ENCODE measurements at regions not wholly inside any gene's neighbourhood (a gene's known extent, or its start where the extent isn't known, plus 50 kb on each side); places are given as distances from the start of the nearest gene placed in this dataset.

DNA sequence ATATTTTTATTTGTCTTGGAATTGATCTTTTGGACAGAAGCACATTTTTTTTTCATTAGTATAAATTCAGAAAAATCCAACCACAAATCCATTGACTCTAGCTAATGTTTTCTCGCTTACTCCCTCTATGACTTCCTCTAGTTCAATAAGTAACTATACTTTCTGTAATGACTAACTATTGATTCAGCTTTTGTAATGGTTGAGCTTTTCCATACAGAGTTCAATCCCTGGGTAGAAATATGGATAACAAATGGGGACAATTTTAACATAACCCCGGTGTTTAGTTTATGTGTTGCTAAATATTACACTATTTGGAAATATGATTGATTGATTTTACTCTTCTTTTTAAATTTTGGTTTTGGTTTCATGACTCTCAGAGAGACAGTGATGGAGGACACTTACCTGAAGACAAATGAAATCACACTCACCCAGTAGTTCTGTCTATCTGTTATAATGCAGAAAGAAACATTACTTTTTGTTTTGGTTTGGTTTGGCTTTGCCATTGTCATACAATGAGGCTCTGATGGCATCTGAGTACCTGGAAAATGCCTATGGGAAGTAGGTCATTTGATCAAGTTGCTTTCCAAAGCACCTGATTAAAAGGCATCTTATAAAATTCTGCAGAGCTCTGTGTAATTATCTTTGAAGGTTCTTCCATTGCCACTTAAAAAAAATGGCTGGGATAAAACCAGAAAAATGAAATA is 309.7 kb upstream of the MPDZ start:
- Mint-ChIP-seq H3K27me3 (ENCODE audit: insufficient read depth, low read depth) (peaks cover 2% of the 10 kb centered on the region), H3K4me1 (peaks cover 20% of the 10 kb centered on the region), H3K4me3 (no peak overlapping the region), H3K9me3 (peaks cover 13% of the 10 kb centered on the region), H3K36me3 (peaks cover 3% of the 10 kb centered on the region), H3K27ac (no peak overlapping the region)
- Histone ChIP-seq H2AFZ (replicated peaks) (no peak overlapping the region), H3K79me2 (ENCODE audit: low read depth) (no peaks in the 10 kb centered on the region), H3F3A (ENCODE audit: low read depth) (no peaks in the 10 kb centered on the region), H3K4me2 (no peak overlapping the region), H3K36me3 (no peaks in the 10 kb centered on the region), H3K9me3 (ENCODE audit: low read depth) (no peaks in the 10 kb centered on the region), H3K27ac (no peak overlapping the region), H3K9ac (no peak overlapping the region), H3K27me3 (no peaks in the 10 kb centered on the region), H3K4me3 (no peak overlapping the region), H3K4me1 (peaks cover 8% of the 10 kb centered on the region), H4K20me1 (ENCODE audit: low read depth) (no peaks in the 10 kb centered on the region)
- TF ChIP-seq EZH2phosphoT487 (IDR thresholded peaks at IDR 0.05) (no peak), EZH2 (IDR thresholded peaks at IDR 0.05) (no peak)
- TF ChIP-seq, protein P1, sequence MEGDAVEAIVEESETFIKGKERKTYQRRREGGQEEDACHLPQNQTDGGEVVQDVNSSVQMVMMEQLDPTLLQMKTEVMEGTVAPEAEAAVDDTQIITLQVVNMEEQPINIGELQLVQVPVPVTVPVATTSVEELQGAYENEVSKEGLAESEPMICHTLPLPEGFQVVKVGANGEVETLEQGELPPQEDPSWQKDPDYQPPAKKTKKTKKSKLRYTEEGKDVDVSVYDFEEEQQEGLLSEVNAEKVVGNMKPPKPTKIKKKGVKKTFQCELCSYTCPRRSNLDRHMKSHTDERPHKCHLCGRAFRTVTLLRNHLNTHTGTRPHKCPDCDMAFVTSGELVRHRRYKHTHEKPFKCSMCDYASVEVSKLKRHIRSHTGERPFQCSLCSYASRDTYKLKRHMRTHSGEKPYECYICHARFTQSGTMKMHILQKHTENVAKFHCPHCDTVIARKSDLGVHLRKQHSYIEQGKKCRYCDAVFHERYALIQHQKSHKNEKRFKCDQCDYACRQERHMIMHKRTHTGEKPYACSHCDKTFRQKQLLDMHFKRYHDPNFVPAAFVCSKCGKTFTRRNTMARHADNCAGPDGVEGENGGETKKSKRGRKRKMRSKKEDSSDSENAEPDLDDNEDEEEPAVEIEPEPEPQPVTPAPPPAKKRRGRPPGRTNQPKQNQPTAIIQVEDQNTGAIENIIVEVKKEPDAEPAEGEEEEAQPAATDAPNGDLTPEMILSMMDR (IDR thresholded peaks at IDR 0.05) = no peak
- DNase-seq (ENCODE audit: low spot score) = no peak

DNA sequence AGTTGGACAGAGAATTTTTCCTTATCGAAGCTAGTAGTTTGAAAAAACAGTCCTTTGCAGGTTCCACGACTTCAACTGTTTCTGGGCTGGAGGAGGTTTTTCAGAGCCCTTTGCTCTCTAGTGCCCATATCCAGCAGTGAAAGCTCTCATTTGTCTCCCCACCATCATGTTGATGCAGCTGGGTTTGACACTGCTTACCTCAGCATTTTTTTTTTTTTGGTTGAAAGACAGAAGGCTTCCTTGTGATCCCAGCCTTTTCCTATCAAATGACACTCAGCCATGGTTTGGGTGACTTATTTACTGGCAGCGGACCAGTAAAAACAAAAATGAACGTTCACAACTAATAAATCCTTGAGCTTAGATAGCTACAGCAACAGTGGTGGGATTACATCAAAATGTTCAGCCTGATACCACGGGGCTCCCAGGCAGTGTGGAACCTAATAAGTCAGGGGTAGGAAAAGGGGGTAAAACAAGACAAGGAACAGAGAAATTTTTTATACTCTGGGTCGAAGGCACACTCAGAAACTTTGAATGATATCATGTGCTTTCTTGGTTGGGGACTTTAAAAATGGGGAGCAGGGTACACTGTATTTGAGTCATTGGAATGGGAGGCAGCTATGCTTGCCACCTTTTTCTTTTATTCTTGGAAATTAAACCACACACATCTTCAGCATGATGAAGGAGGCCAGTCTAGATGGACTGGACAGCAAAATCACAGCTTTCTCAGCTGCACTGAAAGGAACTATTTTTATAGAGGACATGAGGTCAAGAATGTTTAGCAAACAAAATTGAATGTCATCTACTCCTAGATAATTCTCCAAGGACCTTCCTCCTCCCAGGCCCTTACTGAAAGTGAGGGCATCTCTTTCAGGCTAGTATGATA is 308.9 kb upstream of the MPDZ start:
- H3K9ac ChIP-seq = no peak overlapping the region
- H3K4me3 ChIP-seq = no peak overlapping the region
- H3K79me2 ChIP-seq (ENCODE audit: low read depth) = no peaks in the 10 kb centered on the region
- TF ChIP-seq EZH2phosphoT487 (IDR thresholded peaks at IDR 0.05) = no peak
- TF ChIP-seq EZH2 (IDR thresholded peaks at IDR 0.05) = no peak
- TF ChIP-seq, protein P1 (IDR thresholded peaks at IDR 0.05) = no peak
- H3K36me3 Mint-ChIP-seq = peaks cover 3% of the 10 kb centered on the region
- H3K27ac Mint-ChIP-seq = no peak overlapping the region
- H3K4me1 ChIP-seq = peaks cover 8% of the 10 kb centered on the region
- H4K20me1 ChIP-seq (ENCODE audit: low read depth) = no peaks in the 10 kb centered on the region
- H3K4me3 Mint-ChIP-seq = no peak overlapping the region
- no peaks in the 10 kb centered on the region for H3F3A ChIP-seq (ENCODE audit: low read depth)
- peaks cover 13% of the 10 kb centered on the region for H3K9me3 Mint-ChIP-seq
- H3K27me3 ChIP-seq = no peaks in the 10 kb centered on the region
- no peak overlapping the region for H3K27ac ChIP-seq
- H3K36me3 ChIP-seq = no peaks in the 10 kb centered on the region
- no peak for DNase-seq (ENCODE audit: low spot score)
- H3K9me3 ChIP-seq (ENCODE audit: low read depth) = no peaks in the 10 kb centered on the region
- H3K4me2 ChIP-seq = no peak overlapping the region
- no peak overlapping the region for H2AFZ ChIP-seq (replicated peaks)
- peaks cover 20% of the 10 kb centered on the region for H3K4me1 Mint-ChIP-seq
- H3K27me3 Mint-ChIP-seq (ENCODE audit: insufficient read depth, low read depth) = peaks cover 2% of the 10 kb centered on the region

DNA sequence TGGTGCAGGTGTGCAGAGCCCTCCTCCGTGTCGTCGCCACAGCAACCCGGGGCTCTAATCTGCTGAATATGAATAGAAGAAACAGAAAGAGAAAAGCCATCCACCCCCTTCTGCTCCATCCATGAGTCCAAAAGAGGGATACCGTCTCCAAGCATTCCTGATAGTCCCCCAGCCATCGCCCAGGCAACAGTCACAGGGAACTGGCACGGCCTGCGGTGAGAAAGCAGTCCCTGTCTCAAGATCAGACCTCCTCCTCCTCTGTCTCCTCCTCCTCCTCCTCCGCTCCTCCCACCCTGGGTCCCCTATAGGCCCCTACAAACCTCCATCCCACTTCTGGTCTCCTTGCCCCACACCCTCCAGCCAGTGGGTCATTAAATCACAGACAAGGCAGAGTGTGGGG is 308.1 kb upstream of the MPDZ start:
- Mint-ChIP-seq H3K36me3 (peaks cover 6% of the 10 kb centered on the region), H3K9me3 (peaks cover 12% of the 10 kb centered on the region), H3K27ac (no peak overlapping the region), H3K27me3 (ENCODE audit: insufficient read depth, low read depth) (peaks cover 4% of the 10 kb centered on the region), H3K4me3 (no peak overlapping the region), H3K4me1 (peaks cover 20% of the 10 kb centered on the region)
- H3K4me2 ChIP-seq = peak overlapping the region; percentile 42
- no peak for TF ChIP-seq EZH2 (IDR thresholded peaks at IDR 0.05)
- H3K27ac ChIP-seq = no peak overlapping the region
- H3K4me1 ChIP-seq = peaks cover 8% of the 10 kb centered on the region
- peak; percentile 9 for DNase-seq (ENCODE audit: low spot score)
- H2AFZ ChIP-seq (replicated peaks) = peak overlapping the region; percentile 77
- no peaks in the 10 kb centered on the region for H3K79me2 ChIP-seq (ENCODE audit: low read depth)
- no peaks in the 10 kb centered on the region for H3K36me3 ChIP-seq
- no peak overlapping the region for H3K9ac ChIP-seq
- no peaks in the 10 kb centered on the region for H3K27me3 ChIP-seq
- H4K20me1 ChIP-seq (ENCODE audit: low read depth) = no peaks in the 10 kb centered on the region
- no peaks in the 10 kb centered on the region for H3F3A ChIP-seq (ENCODE audit: low read depth)
- no peak overlapping the region for H3K4me3 ChIP-seq
- no peaks in the 10 kb centered on the region for H3K9me3 ChIP-seq (ENCODE audit: low read depth)
